Stimulated activated CD4-positive, alpha-beta T cell treated with anti-CD3 and anti-CD28 coated beads, Interleukin-12 subunit alpha, Interleukin-12 subunit beta, amount 100 ng/mL, for 48 hours (primary cell): ENCODE measurements at regions not wholly inside any gene's neighbourhood (a gene's known extent, or its start where the extent isn't known, plus 50 kb on each side); places are given as distances from the start of the nearest gene placed in this dataset.
"Not testable (repeated sequence)": the region's sequence is repeated elsewhere in the genome, so short reads cannot be mapped to it uniquely, and the experiment has no call there.

Source experiments
- DNase-seq, 3 donors: peaks; one replicate each; pipeline ENCODE4 v3.0.0-alpha.2; 2020; ENCODE audit warnings: low read depth in 2 of 3, low spot score in 1 of 3

- no peak for DNase-seq
These were observed 195.5 kb upstream of the FBXL4 start for GRCh38 chr6:99143108-99143861.

DNA sequence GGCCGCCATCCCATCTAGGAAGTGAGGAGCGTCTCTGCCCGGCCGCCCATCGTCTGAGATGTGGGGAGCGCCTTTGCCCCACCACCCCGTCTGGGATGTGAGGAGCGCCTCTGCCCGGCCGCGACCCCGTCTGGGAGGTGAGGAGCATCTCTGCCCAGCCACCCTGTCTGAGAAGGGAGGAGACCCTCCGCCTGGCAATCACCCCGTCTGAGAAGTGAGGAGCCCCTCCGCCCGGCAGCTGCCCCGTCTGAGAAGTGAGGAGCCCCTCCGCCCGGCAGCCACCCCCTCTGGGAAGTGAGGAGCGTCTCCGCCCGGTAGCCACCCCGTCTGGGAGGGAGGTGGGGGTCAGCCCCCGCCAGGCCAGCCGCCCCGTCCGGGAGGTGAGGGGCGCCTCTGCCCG is 194.2 kb upstream of the FBXL4 start:
- not testable (repeated sequence) for DNase-seq

DNA sequence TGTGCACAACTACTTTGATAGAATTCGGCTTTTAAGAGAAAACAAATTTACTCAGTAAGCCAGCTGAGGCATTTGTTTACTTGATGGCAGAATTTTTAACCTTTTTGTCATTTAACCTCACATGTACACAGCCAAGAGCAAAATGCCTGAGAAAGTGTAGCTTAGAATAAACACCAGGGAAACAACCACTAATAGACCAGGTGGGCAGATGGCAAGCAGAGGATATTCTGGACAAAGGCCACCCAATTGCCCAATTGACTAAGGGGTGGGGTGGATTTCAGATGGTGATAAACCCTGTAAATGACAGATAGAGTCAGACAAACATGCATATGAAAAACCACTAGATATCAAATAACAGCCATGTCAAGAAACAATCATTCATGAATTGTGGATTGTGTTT is 190.7 kb upstream of the FBXL4 start:
- no peak for DNase-seq

DNA sequence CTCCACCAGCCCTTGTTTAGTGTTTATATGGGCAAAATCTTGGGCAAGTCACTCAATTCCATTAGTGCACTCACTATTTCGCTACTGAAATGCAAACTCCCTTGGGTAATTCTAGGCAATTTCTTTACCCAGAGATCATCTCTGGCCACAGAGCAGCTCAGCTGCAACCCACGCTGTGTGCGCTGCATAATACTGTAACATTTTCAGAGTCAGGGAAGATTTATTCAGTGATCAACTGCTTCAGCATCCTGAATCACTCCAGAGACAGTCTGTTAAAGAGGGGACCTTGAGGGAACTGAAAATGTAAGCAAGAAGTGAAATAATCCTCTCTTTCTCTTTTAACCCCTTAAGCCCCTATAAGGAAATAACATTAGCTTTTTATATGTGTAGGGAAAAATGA is 189.6 kb upstream of the FBXL4 start:
- DNase-seq, result no peak

GRCh38 chr6:99136488-99136887 is 188.7 kb upstream of the FBXL4 start:
- DNase-seq, result no peak

GRCh38 chr6:99132026-99132635 is 184.4 kb upstream of the FBXL4 start:
- no peak for DNase-seq

DNA sequence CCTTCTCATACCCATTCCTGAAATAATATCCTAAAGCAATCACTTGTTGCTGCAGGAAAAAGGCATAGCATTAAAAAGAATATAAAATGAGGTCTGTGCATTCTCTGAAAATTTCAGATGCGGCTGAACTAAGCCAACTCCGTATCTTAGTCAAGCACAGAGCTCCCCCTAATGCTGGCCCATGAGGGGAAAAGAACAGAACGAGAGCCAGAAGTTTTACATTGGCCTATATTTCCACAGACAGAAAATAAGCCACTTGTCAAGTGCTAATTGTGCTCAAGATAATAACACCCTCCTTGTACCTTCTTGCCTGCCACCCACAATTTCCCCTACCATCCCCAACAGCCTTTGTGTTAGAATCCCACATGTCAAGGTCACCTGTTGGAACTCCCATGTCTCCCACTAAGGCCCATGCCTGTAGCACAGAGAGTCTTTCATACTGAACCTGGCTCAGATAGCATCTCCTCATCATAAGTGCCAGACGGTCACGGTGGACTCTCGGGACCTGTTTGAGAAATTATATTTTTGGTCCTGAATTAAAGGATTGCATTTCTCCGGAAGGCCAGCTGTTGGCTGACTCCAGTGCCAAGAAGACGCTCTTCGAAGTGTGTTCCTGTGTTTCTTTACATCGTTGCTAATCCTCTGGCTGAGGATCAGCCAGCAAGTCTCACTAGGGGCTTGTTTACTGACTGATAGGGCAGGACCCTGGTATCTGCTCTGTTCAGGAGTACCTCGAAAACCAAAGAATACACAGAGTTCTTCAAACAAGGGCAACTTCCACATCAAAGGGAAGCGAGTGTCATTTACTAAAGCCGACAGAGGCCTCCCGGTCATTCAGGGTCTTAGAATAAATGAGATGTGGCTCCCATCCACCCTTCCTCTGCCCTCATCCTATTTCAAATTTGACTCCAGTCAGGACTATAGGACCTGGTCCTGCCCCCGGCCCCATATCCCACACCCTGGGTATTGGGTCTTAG is 183.4 kb upstream of the FBXL4 start:
- no peak for DNase-seq

GRCh38 chr6:99129835-99130234 is 182.1 kb upstream of the FBXL4 start:
- DNase-seq, result no peak

- DNase-seq, result no peak
These were observed 174.0 kb upstream of the FBXL4 start for GRCh38 chr6:99121748-99122147.

DNA sequence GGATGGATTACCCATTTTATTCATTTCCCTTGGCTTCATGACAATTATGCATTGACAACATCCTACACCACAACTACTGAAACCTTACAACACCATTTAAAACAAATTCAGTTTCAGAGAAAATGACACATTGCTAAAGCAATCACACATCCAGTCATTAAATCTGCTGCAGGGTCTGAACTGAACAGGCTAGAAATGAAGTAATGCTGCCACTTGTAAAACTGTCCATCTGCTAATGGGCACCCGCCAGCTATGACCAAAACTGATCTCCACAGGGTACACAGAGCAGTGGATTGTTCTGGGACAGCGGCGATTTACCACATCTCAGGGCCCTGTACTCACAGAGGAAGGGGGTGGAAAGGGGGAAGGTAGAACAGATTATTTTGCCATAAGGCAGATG is 172.9 kb upstream of the FBXL4 start:
- DNase-seq, result no peak

- peak in 1 of 3 donors; percentile 31 for DNase-seq
These were observed 171.6 kb upstream of the FBXL4 start for GRCh38 chr6:99119109-99120031.

DNA sequence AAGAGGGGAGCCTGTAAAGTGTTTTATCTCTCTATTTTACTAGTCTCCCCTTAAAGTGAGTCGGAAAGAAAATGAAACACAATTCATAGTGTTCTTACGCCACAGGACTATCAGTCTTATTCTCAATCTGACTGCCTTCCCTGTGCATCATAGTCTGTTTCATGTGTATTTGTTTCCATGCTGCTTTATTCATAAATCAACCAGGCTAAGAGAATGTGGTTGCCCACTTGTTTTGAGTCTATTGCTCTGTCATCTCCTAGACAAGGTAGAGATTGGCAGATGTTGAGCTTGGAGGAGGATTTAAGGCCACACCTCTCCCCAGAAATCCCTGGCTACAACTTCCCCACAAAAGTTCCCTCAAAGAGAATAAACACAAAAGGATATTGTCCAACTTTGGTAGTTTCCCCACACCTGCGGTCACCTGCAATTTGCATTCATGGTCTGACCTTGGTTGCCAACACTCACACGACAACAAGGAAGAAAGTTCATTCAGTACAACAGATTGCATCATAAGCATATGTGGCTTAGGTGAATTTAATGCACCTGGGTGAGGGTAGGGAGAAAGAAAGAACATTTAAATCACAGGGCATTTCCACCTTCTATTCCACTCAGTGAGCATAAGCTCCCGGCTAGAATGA is 167.1 kb upstream of the FBXL4 start:
- no peak for DNase-seq

GRCh38 chr6:99111590-99111989 is 163.8 kb upstream of the FBXL4 start:
- DNase-seq, result no peak

GRCh38 chr6:99110029-99110428 is 162.3 kb upstream of the FBXL4 start:
- no peak for DNase-seq

DNA sequence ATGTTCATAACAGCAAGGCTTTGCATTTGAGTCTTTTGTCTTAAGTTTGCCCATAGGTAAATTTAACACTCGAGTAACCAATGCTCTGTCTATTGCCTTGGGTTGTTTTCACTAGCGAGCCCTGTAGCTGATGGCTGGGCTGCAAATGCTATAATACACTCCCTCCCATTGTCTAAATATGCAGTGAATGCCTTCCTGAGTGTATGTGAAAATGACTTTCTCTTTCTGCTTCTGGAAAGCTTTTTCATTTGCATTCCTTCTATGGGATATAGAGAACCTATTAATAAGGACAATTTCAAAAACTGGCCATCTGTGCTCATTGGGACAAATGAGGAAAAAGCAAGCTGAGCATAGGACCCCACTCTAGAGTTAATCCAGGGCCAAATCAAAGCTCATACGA is 156.5 kb upstream of the FBXL4 start:
- DNase-seq, result no peak

DNA sequence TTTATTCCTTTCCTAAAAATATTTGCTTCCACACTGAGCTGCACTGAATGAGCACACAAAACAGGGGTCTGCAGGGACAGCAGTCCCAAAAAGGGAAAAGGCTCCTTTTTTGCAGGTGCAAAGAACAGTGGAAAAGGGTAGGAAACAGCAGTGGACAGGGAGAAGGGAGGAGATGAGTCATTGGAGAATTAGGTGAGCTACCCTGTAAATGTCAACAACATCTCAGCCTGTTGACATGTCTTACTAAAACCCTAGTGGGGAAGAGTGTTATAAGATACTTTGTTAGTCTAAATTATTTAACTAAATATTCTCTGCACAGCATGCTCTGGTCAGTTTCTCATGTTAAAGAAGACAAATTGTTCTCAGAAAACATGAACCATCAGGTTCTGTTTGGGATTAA is 151.5 kb upstream of the FBXL4 start:
- DNase-seq, result no peak

GRCh38 chr6:99096170-99096569 is 148.4 kb upstream of the FBXL4 start:
- no peak for DNase-seq

DNA sequence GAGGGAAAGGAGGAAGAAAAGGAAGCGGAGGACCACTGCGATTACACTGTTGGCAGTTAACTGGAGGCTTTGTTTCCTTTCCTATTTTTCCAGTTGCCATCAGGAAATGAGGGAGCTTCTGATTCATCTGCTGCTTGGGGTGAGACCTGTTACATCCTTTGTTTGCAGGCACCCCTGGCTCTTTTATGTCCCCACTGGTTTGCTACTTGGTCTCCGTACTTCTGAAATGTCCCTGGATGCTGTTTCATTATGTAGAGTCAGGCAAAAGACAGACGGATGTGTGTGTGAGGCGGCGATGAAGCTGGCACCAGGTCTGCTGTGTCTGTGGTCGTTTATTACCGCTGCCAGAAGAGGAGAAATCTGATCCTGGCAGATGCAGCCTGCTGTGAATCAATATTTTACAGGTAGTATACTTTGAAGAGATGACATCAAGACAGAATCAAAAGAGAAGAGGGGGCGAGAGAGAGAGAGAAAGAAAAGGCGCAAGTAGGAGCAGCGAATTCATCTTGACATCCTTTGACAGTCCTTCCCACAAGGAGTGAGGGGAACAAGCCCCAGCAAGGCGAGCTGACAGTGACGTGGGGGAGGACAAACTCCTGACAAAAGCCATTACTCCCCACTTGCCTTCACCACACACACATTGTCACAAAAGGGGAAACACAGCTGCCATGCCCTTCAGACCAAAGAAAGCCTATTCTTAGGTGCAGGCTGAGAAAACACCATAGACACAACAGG is 145.9 kb upstream of the FBXL4 start:
- no peak for DNase-seq

DNA sequence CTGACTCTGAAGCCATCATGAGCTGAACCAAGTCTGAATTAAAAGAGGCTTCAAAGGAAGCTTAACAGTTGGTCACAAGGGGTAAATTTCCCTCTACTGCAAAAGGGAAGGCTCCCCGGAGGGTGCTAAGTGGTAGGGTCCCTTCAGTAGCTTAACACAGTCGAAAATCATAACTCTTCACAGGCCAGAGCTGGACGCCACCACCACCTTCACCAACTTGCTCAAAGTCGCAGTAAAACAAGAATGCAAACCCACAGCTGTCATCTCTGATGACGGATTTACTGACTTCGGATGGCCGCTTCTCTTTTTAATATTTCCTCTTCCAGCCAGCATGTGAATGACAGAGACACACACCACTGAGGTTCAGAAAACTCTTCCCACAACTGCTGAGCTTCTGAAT is 144.7 kb upstream of the FBXL4 start:
- DNase-seq, result no peak

- no peak for DNase-seq
These were observed 144.2 kb upstream of the FBXL4 start for GRCh38 chr6:99091985-99092384.
